G401.6 (cell line): ENCODE measurements at regions not wholly inside any gene's neighbourhood (a gene's known extent, or its start where the extent isn't known, plus 50 kb on each side); places are given as distances from the start of the nearest gene placed in this dataset.
"Not testable (repeated sequence)": the region's sequence is repeated elsewhere in the genome, so short reads cannot be mapped to it uniquely, and the experiment has no call there.

Experiments used
- FAIRE-seq: peaks from 2 replicates; lab custom pipeline; 2012; peaks lifted over from hg19 to GRCh38; lab: Jason Lieb, UNC

DNA sequence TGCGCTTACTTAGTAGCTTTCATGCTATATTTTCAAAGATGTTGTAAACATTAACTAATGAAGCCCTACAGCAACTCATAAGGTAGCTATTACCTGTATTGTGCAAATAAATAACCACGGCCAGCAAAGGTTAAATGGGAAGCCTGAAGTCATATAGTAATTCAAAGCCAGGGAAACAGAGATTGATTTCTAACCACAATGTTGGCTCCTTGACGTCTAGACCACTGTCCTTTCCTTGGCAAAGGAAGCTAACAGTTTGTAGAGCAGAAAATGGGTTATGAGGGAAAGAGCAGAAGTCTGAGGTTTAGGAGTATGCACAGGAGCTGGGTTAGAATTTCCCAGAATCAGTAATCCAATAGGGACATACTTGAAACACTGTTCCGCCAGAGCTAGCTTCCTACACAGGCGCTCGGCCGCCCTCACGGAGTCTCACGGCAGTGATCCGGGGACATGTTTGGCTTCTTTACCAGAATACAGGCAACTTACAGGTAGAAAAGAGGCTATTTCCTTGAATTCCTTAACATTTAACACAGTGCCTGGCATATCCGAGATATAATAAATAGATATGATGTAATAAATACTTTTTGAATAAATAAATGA, 298.8 kb upstream of the LYPLAL1 start:
- no peak for FAIRE-seq

DNA sequence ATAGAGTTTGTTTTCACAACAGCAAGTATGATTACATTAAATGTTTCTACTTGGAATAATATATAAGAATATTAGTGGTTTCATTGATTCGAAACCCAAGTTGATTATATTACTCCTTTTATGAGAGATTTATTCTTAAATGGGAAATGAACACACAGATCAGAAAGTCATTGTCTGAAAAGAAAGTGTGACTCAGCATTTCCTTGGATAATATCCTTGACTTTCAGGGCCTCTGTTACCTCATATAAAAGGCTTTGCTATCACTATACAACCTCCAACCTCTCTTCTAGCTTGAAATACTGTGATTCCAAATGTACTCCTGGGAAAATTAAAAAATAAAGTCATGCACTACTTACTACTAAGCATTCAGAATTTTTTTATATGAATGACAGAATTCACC, 295.3 kb upstream of the LYPLAL1 start:
- FAIRE-seq, result no peak

DNA sequence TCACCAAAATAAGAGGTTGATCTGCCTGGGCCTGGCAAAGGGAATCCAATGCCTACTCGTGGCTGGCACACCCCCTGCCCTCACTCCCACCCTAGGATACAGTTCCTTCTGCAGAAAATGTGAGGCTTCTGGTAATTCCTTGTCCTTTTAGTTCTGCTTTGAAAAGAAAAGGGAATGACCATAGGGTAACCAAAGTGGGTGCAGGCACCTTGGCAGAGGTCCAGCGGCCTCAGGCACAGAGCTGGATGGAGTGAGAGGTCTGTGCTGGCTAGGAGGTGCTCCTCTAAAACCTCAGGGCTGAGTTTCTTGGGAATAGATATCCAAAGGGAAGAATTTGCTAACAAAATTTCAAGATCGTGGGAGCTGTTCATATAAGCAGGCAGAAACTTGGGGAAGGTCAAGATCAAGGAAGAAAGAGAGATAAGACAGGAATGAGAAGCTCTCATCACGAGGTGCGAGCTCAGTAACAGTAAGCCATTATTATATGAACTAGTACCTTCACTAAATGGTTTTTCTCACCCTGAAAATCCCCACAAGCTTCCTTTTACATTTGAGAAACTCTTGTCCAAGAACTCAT, 293.1 kb upstream of the LYPLAL1 start:
- no peak for FAIRE-seq

DNA sequence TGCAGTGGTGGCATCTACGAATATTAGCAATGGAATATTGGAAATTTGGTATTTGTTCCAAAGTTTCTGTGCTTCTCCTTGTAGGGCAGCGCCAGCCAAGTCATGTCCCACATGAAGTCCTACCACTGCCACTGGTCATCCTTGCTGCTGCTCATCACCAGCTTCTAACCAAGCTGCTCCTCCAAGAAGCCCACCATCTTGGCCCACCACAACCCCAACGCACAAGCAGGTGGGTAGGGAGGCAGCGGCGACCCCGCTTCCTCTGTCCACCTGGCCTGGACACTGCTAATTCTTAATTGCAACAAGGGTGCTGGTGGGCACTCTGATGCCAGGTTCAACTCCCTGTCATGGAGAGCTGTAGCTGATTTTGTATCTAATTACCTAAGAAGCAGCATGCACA, 291.2 kb upstream of the LYPLAL1 start:
- FAIRE-seq, result no peak

DNA sequence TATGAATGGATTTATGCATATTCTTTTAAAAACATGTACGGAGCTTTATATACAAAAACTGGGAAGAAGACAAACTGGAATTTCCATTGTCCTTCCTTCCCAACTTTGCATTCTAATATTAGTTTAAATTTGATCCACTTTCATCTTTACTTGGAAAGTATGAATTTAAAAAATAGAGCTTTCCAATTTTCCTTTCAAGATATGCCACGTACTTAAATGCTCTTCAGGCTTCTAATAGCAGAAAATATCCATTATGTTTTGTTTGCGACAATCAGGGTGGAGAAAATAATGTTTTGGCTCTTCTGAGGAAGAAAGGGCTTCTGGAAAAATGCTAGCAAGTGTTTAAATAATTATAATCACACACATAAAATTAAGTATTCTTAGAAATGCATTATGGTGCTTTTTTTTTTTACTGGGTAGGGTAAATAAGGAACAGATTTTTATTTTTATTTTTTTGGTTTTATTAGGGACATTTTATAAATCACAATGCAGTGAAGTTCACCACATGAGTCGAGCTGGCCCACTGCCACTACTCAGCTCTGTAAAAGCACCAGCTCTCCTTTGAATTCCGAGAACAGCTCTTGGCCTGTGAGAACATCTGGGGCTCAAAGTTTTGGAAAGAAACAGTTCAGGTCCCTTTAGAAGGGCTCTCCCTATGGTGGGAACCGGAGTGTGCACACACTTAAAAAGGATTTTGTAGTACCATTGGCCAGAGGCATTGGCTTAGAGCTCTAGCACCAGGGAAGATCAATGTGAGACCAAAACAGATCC, 287.4 kb upstream of the LYPLAL1 start:
- FAIRE-seq, result no peak

DNA sequence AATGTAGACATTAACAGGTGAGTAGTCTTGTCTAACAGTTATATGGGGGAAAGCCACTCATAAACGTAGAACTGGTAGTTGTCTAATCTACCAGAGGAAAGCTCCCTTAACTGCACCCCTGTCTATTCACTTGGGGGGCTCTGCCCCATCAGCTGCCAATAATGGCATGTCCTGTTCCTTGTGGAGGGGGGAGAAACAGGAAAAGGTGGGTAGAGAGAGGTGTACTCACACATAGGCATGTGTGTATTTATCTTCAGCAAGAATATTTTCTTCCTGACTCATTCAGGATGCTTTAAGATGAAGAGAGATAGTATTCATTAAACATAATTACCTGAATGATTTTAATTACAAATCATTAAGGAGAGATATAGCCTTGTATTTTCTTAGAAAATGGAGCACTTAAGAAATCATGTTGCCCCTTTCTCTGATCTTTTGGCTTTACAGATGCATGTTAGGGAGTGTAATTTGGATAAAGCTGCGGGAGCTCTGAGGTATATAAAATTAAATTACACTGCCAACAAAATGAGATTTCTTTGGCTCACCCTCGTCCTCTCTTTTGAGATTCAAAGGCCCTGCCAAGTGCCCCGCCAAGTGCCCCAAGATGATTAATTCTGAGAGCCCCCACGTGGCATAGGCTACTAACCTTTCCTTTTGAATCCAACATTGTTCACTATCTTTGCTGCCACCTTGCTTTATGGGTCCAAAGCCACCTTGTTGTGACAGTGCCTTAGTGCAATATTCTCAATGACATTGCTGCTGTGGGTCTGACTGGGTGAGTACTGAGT, 286.3 kb upstream of the LYPLAL1 start:
- FAIRE-seq, result no peak

DNA sequence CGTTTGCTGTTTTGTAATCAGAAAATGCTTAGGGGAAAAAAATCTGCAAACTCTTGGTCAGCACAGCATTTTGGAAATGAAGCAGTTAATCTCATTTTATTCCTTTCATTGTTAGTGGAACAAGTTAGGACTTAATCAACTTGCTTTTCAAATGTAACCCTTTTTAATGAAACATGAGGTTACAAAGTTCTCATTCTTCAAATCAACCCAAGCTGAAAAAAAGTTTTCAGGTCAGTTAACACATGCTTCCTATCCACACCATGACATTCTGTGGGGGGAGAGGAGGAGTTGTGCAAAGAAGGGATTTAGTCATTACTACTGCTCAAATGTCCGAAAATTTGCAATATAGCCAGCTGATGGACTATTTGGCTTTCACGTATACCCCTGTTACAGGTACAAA, 283.2 kb upstream of the LYPLAL1 start:
- FAIRE-seq, result no peak

DNA sequence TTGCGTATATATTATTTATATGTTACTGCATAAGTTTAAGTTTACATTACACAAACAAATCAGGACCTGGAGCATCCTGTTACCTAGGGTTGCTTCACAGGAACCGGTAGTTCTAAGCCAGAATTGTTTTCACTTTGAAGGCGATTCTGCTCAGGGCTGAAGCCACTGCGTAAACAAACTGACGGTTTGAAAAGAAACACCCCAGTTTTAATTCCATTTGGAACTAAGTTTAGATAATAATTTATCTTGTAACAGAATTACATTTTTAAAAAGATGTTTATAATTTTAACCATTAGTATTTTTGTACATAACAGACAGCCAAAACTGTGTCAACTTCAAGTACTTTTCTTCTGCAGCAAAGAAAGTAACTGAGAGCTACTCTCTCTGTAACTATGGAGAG, 282.1 kb upstream of the LYPLAL1 start:
- no peak for FAIRE-seq

DNA sequence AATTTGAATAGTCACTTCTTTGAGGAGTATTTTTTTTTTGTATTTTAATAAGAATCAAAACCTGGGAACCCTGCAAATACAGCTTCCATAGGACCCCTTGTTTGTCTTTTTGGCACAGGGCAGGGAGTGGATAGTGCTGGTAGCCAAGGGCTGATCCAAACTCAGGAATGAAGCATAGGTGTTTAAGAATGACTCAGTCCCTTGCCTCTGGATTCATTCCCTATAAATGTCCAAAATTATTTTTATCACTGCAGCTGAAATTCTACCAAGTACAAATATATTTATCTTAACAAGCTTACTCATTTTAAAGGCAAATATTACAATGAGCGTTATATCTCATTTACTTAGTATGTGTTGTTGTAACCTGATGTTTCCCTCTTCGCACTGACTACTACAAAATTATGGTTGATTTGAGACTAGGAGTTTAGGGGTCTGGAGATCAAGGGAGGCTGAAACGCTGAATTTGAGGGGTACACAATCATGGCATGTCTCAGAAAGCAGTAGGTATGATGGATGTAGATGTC, 278.6 kb upstream of the LYPLAL1 start:
- FAIRE-seq, result no peak

DNA sequence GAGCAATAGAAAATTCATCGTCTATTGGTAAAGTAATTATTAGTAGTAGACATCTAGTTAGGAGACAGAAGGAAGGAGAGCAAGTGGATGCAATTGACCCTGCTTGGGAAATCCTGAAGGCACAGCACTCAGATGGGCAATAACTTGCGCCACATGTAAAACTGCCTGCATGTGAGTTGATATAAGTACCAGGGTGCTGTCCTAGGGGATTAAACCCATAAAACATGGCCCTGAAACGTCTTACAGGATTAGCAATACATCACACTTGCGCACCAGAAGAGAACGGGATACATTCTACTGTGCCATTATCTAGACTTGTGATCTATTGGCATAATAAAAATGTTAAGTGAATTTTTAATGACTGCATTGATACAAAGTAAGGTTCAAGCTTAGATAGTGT, 277.5 kb upstream of the LYPLAL1 start:
- no peak for FAIRE-seq

DNA sequence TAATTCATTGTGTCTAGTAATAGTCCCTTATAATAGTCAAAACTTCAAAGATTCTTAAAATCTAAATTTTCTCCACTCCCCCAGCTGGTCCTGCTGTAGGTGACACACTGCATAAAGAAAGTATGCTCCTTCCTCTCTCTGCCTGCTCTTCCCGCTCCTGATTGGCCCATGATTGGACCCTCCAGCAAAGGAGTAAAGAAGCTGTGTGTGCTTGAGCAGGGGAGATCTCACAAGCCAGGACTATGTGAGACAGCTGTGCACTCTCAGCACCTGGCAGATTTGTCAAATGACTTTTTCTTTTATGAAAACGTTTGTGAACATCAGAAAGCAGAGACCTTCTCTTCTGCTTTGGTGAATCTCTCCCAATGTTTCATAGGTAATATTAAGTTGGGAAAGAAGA, 274.8 kb upstream of the LYPLAL1 start:
- no peak for FAIRE-seq

DNA sequence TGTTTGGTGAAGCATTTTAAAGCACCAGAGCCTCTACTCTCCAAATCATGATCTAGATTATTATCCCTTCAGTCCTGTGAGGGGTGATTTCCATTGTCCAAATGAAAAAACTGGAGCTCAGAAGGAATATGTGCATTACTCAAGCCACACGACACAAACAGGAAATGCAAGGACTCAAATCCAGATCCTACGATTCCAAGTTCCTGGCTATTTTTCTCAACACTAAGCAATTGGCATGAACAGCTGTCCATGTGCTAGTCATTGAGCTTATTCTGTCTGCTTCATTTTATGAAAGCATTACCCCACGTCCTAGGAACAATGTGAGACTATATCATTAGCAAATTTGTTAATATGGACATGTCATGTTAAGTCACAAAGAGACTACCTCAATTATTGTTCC, 273.1 kb upstream of the LYPLAL1 start:
- no peak for FAIRE-seq

DNA sequence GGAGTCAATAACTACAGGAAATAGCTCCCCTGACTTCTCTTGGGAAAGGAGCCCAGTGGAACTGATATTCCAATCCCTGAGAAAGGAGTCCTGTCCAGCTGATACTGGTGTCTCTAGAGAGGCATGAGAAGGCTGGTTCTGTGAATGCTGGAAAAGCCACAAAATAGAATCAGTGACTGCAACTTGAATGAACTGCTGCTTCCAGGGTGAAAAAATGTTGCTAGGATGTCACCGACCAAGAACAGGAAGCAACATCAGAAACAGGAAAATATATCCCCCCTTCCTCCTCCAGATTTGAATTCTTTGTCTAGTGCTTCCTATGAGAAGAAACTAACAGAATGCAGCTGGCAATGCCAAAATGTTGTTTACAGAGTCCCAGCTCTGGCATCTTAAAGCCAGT, 269.3 kb upstream of the LYPLAL1 start:
- FAIRE-seq, result no peak

DNA sequence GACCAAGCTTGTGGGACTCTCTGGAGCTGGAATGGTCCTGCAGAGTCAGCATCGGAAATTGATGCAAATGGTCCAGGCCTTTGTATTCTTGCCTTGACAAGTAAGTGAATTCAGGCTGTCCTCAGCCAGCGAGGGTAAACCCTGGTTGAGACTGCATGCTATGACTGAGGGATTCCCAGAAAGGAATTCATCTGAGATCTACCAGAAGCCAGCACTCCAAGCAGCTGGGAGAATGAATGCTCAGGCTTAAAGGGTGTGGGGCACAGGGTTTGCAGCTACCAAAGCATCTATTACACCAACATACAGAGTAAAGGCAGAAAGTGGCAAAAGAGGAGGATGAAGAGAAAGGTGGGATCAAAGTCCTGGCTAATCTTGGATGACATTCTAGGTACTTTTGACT, 257.0 kb upstream of the LYPLAL1 start:
- no peak for FAIRE-seq

DNA sequence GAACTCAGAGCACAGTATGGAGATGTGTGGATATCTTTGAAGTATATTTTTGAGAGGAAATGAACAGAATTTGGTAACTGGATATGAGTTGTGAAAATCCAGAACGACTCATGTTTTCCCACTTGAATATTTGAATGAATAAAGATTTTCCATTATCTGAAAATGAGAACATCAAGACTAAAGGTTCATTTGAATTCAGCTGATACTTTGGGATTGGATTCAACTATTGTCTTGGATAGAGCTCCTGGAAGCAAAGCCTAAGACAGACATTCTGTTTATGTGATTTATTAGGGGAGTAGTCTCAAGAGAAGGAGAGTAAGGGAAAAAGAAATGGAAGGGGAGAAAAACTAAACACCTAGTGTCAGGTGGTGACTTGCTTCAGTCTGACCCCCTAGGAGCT, 256.0 kb upstream of the LYPLAL1 start:
- no peak for FAIRE-seq

DNA sequence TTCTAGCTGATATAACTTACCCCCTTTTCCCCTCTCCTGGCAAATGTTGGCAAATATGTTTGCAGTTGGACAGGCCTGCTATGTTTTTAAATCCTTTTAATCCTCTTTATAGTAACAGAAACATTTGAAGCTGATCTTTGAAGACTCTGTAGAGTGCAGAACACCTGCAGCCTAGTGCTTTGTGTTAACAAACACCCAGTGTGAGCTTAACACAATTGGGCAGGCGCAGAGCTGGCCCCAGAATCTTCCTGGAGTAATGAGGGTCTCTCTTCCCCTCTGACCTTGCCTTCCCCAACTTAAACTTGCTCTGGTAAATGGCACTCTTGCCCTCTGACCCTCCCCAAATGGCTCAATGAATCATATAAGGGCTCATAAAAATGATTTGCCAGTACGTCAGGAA, 247.9 kb upstream of the LYPLAL1 start:
- no peak for FAIRE-seq

DNA sequence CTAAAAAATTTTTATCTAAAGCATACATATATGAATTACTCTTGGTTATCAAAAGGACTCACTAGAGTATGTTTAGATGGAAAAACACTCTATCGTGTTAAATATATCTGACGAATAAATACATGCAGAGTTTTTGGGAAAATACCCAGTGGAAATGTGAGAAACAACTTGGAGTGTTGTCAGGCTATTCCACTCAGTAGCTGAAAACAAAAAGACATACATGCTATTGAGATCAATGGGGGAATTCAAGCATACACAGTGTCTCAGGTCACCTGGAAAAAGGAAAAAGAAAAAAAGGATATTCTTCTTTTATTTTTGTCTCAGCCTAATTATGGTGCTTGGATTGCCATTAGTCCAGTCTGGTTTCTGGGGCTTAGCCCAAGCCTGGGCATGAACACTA, 247.0 kb upstream of the LYPLAL1 start:
- no peak for FAIRE-seq

DNA sequence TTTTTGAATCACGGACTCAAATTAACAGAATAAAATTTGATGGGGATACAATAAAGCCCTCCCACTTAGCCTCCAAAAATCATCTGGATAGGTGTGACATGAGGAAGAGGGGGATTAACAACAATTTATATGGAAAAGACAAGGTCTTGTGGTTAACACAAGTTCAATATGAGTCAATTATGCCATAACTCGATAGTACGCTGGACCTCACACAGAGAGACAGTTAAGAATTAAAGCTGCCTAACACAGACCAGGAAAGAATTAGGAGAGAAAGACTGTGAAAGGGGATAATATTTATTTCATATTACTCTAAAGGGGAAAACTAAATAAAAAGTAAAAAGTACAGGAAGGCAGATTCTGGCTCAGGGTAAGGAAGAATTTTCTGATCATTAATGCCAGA, 243.7 kb upstream of the LYPLAL1 start:
- FAIRE-seq, result no peak

DNA sequence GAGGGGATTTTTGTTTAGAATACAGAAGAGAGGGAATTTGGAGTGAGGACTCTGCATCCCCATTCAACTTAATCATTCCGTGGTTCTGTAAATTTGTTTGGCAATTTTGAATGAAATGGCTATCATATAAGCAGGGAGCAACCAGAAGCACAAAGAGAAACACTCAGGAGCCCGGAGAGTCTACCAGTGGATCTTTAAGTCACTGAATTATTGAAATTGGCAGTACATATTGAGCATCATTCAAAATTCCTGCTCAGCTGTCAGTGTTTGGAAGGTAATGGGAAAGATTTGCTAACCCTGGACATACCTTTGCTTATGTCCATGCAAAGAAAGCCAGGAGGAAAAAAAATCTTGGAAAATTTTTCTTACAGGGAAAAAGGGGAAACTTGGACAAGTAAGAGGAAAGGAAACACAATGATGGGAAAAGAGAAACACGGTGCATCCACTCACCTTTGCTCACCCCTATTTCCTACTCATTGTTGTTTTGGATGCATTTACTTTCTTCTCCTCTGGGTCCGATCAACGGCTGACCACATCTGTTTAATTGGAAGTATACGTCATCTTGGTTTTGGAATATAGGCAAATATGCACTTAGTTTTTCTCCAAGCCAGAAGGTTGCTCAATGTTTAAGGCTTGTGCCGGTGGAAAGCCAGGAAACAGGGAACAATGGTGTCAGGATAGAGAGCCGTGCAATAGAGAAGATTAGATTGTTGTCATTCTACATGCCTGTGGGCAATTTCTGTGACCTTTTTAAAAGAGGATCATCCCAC, 243.0 kb upstream of the LYPLAL1 start:
- FAIRE-seq, result no peak

DNA sequence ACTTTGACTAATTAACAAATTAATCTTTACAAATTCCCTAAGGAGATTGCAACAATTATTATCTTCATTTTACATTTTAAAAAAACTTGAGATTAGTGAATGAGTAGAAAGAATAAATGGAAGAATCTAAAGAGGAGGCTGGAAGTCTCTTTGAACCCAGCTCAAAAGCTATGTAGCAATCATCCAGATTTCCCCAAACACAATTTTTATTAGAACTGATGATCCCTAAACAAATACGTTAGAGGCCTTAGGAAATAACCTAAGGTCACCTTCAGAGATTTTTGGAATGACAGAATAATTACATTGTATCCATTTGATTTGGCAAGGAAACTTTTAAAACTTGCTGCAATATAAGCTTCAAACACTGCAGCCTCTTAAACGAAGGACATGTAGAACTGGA, 242.4 kb upstream of the LYPLAL1 start:
- FAIRE-seq, result no peak

DNA sequence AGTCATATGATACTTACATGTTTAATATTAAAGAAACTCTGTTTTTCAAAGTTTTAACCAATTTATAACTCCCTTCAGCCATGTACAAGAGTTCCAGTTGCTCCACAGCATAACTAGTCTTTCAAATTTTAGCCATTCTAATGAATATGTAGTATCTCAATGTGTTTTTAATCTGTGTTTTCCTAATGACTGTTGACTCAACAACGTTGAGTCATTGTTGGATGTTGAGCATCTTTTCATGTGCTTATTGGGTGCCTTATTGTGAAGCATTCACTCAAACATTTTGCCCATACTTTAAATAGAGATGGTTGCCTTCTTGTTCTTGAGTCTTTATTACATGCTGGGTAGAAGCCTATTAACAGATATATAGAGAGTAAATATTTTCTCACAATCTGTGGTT, 240.2 kb upstream of the LYPLAL1 start:
- FAIRE-seq, result no peak

DNA sequence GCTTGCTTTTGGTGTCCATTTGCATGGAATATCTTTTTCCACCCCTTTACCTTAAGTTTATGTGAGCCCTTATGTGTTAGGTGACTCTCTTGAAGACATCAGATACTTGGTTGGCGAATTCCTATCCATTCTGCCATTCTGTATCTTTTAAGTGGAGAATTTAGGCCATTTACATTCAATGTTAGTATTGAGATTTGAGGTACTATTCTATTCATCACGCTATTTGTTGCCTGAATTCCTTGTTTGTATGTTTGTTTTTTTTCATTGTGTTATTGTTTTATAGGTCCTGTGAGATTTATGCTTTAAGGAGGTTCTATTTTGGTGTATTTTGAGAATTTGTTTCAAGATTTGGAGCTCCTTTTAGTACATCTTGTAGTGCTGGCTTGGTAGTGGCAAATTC, 238.3 kb upstream of the LYPLAL1 start:
- not testable (repeated sequence) for FAIRE-seq
